GM18909 (cell line): ENCODE measurements at regions not wholly inside any gene's neighbourhood (a gene's known extent, or its start where the extent isn't known, plus 50 kb on each side); places are given as distances from the start of the nearest gene placed in this dataset.
A peak's percentile ranks its signal among the peaks of the same experiment; 100 is the strongest.

Experiments used
- ATAC-seq: cut with Tn5 transposase; IDR thresholded peaks from one replicate; pipeline ENCODE4 v1.9.1; 2021; ENCODE audit warnings: mild to moderate bottlenecking; ENCODE audit not compliant: unreplicated experiment, poor library complexity

DNA sequence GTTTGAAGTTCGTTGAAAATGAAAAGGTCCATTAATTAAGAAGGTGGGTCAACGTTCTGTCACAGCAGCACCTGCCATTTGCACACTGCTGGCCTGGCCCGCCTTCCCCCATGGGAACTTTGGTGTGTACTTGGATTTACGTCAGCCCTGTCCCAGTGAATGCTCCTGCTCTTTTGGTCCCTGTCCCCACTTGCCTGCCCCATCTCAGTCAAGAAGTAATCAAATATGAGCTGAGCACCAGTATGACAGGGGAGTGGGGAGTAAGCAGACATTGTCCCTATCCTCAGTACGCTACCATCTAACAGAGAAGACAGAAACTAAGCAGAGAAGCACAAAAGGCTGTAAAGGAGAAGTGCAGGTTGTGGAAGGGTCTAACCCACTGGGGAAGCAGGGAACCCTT is 65.1 kb downstream of the SLC4A3 start:
- ATAC-seq, result no peak

DNA sequence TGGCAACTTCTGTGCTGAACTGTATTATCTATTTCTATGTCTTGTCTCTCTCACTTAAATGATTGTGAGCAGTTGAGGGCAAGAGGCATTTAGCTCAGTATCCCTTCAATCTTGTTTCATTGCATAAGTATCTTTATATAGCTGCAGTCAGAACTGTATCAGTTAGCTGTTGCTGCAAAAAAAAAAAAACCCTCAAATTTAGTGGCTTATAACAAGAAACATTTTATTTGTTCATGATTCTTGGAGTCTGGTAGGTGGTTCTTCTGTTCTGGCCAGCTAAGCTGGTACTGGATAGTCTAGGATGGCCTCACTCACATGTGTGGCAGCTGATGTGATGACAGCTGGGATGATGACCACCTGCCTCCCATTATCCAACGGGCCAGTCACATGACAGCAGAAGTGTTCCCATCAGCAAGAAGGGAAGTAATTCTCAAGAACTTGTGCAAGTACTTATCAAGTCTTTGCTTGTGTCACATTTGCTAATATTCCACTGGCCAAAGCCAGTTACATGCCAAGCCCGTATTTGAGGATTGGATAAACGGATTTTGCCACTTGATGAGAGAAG is 67.8 kb downstream of the SLC4A3 start:
- no peak for ATAC-seq

- ATAC-seq, result no peak
Observed at GRCh38 chr2:219697811-219698747, 70.6 kb downstream of the SLC4A3 start.

DNA sequence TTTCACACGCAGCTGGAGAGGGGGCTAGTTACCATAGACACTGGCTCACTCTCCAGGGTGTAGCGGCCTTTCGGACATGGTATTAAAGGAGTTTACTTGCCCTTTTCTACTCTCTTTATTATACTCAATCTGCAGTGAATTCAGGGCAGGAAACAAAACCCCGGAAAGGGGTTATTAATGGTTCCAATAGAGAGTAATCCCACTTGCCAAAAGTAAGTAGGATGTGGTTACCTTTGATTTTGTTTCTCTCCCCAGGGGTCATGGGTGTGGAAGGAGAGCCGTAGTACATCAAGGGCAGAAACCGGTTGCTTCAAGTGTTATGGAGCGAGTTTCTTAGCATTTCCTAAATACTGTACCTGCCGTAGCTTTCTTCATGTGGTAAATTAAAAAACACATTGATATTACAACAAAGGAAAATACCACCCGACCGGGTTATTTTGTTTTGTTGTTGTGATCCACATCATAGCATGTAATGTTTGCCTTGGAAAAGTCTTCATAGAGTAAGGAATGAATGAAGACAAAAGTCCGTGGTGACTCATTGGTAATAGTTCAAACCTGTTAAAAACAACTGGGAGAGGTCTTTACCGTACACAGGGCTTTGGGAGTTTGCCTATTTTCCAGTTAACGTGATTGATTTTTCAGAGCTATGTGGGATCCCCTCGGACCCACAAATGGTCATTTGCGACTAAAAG is 71.5 kb downstream of the SLC4A3 start:
- no peak for ATAC-seq

DNA sequence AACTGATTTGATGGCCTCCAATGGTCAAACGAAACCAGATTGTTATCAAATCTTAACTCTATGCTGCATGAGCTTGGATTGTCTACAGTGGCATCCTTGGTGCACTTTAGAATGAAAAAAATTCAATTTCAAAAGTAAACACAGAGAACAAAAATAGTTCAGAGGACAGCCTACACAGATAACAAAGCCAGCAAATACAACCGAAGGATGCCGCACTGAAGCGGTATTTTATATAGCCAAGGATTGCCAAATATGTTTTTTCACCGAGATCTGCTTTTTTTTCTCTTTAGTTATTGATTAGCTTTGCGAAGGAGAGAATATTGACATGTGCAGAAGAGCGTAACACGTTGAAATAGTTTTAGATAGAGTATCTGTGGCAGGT is 72.0 kb downstream of the SLC4A3 start:
- no peak for ATAC-seq

DNA sequence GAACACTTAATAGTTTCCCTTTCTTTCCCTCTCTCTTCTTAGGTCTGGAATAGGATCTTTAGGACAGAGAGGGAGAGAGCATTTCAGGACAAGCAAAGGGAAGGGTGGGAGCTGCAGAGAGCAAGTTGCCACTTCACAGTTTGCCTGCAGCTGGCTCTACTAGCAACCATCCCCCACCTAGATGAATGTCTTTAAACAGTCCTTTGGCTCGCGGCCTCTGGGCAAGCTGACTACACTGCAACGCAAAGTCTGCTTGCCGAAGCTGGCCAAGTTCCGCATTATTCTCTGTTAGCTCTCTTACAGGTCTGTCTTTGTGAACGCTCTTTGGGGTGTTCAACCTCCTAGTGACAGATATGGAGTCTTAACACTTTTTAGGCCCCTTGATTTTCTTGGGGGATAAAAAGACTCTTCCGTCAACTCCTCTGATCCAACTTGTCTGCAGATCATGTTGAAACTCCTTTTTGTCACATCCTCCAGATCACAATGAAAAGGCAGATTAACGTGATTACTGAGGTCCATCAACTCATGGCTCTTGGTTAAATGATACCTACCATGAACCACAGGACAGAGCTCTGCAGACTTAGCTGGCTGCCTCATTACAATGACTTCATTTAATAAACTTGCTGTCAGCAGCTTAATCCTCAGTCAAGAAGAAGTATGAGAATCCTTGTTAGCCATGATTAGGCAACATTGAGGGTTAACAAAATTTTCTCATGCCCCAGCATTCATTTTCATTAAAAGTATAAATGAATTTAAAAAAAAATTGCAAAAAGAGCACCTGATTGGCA is 74.6 kb downstream of the SLC4A3 start:
- ATAC-seq, result no peak

- no peak for ATAC-seq
Observed at GRCh38 chr2:219702796-219703545, 75.5 kb downstream of the SLC4A3 start.

DNA sequence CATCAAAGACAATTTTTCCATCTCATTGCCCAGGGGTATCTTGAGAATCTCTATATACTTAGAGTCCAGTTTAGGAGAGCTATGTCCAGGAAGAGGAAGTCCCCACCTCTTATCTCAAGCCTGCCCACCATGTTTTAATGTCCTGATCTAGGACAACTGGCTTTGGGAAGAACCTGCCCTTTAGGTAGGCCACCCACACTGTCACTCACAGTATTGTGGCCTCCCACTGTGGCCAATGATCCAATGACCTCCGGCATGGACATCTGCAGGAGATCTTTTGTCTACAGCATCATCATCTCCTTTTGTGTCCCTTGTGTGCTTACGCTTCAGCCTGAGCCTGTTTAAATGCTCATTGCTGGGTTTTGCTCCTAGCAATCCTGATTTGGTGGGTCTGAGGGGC is 77.4 kb downstream of the SLC4A3 start:
- no peak for ATAC-seq

GRCh38 chr2:219706823-219707281 is 79.4 kb downstream of the SLC4A3 start:
- ATAC-seq, result no peak

GRCh38 chr2:219707496-219708285 is 80.3 kb downstream of the SLC4A3 start:
- ATAC-seq, result no peak

DNA sequence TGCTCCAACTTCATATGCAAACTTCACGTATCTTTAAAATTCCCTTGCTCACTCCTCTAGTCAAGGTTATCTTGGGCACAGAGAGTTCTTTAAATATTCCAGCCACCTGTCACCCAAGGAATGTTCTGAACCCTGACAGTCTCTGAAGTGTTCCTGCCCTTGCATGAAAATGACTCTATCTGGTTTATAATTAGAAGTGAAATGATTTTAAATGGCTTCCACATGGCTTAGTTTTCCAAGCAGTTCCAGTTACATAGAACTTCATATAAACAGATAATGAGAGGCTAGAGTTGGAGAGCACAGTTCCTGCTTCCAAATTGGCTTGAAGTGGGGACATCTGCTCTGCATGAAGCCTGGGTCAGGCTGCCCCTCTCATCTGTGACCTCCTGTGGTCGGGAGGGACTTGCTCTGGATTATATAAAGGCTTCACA is 81.9 kb downstream of the SLC4A3 start:
- no peak for ATAC-seq

- ATAC-seq, result peak; percentile 55
Observed at GRCh38 chr2:219713110-219713509, 85.7 kb downstream of the SLC4A3 start.

GRCh38 chr2:219714681-219715400 is 87.4 kb downstream of the SLC4A3 start:
- no peak for ATAC-seq

GRCh38 chr2:219718066-219718465 is 90.6 kb downstream of the SLC4A3 start:
- no peak for ATAC-seq

DNA sequence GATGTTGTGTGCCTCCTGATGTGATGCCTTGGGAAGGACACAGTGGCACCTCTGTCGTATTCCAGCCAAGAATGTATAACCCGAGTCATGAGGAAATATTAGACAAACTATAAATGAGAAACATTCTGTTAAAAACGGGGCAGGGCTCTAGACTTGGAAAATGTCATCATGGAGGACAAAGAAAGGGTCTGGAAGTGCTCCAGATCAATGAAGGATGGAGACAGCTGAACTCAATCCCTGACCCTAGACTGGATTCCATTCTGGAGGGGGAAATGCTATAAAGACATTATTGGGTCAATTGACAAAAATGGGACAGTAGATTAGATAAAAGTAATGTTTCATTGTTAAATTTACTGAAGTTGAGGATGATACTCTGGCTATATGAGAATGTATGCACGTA is 92.1 kb downstream of the SLC4A3 start:
- no peak for ATAC-seq

GRCh38 chr2:219720956-219721355 is 93.5 kb downstream of the SLC4A3 start:
- no peak for ATAC-seq

DNA sequence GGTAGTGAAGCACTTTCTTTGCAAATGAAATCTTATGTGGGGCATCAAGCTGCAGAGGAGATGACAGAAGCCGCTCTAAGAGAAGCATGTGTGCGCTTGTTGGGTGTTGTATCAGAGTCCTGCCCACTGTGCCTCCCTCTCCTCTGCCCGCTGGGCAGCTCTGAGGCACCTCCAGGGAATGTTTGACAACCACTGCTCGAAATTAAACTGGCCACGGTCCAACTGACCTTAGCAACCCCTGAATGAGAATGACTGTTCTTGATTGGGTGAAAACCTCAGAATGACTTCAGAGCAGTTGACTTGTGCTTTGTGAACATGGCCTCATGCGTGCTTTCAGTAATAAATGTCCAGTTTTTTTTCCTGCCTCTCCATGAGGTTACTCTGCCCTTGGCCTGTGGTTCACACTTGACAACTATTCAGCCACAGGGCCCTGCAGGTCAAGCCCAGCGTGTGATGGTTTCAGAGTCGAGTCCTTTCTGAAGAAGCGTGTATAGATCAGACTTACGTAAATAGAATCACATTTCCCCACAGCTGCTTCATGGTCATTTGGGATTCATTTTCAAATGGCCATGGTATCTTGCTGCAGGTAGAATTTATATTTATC is 94.9 kb downstream of the SLC4A3 start:
- no peak for ATAC-seq

GRCh38 chr2:219723311-219723710 is 95.9 kb downstream of the SLC4A3 start:
- ATAC-seq, result no peak
